HepG2 (cell line): ENCODE measurements at regions not wholly inside any gene's neighbourhood (a gene's known extent, or its start where the extent isn't known, plus 50 kb on each side); places are given as distances from the start of the nearest gene placed in this dataset.

Experiments used
- ATAC-seq: fragments of 200-7000 bp; cut with Tn5 transposase; 3 replicates; pipeline ENCODE4 v1.9.1; 2020; ENCODE audit warnings: mild to moderate bottlenecking, moderate library complexity
- BruUV-seq: library from RNA; stranded (reverse); fragments of 400-500 nt; replicated peaks from 2 replicates; lab custom pipeline; 2021; lab: Mats Ljungman, UMichigan
- CTCF ChIA-PET: fragments of 300-600 bp; formaldehyde crosslinking; extraction: SDS; loops from one replicate; lab custom pipeline; 2021; ENCODE audit warnings: low total read pairs, inconsistent platforms, low intra/inter-chr PET ratio; lab: Yijun Ruan, JAX
- POLR2A ChIA-PET: fragments of 350-600 bp; sonication (Branson Sonifier 250); formaldehyde crosslinking; loops from one replicate; lab custom pipeline; 2020; ENCODE audit warnings: antibody characterized with exemption, inconsistent platforms; lab: Yijun Ruan, JAX
- DNase-seq: peaks from one replicate; pipeline ENCODE4 v3.0.0-alpha.2; 2015; ENCODE audit warnings: low spot score
- FAIRE-seq: peaks from 3 replicates; lab custom pipeline; 2011; peaks lifted over from hg19 to GRCh38; lab: Jason Lieb, UNC
- H2AFZ ChIP-seq: one replicate; pipeline ENCODE4 v1.6.1; 2011; ENCODE audit warnings: low read length, inconsistent platforms
- H3K27ac ChIP-seq: fragments of 300-600 bp; 3 replicates; pipeline ENCODE4 v1.8.0; 2011; ENCODE audit warnings: mixed run types, mild to moderate bottlenecking, mixed read lengths, low read length, inconsistent platforms; ENCODE audit not compliant: insufficient read depth; ENCODE audit errors: extremely low read length
- H3K27me3 ChIP-seq, 2 experiments: fragments of 200-600 bp in 1 of 2; 2 replicates in 1 of 2; 3 replicates in 1 of 2; pipeline versions ENCODE4 v1.6.0 to v1.8.0; 2011; ENCODE audit warnings: low read length in 2 of 2, mild to moderate bottlenecking in 2 of 2, moderate library complexity in 2 of 2, inconsistent platforms in 1 of 2; ENCODE audit not compliant: insufficient read depth in 2 of 2, control insufficient read depth in 1 of 2
- H3K36me3 ChIP-seq, 2 experiments: fragments of 200-600 bp in 1 of 2; replicated peaks in 1 of 2; 2 replicates in 1 of 2; 3 replicates in 1 of 2; pipeline versions ENCODE4 v1.5.1 to v1.8.0; 2011; ENCODE audit warnings: low read length in 2 of 2, inconsistent platforms in 1 of 2; ENCODE audit not compliant: insufficient read depth in 2 of 2, control insufficient read depth in 1 of 2
- H3K4me1 ChIP-seq: 2 replicates; pipeline ENCODE4 v1.5.1; 2012; ENCODE audit warnings: low read length, inconsistent platforms; ENCODE audit not compliant: insufficient read depth
- H3K4me2 ChIP-seq: 2 replicates; pipeline ENCODE4 v1.6.0; 2011; ENCODE audit warnings: low read depth, low read length, inconsistent platforms
- H3K4me3 ChIP-seq, 3 experiments: fragments of 200-600 bp in 1 of 3; sonication (generic), shearing (Covaris generic) in 1 of 3; replicated peaks in 1 of 3; 2 replicates each; pipeline ENCODE4 v1.5.1; 2011 to 2016; ENCODE audit warnings: low read length in 3 of 3, inconsistent platforms in 2 of 3, low read depth in 2 of 3, mild to moderate bottlenecking in 2 of 3, control low read depth in 1 of 3, mixed read lengths in 1 of 3; ENCODE audit not compliant: insufficient read depth in 1 of 3
- H3K79me2 ChIP-seq: one replicate; pipeline ENCODE4 v1.6.1; 2011; ENCODE audit warnings: low read length, inconsistent platforms; ENCODE audit not compliant: insufficient read depth
- H3K9ac ChIP-seq: 2 replicates; pipeline ENCODE4 v1.6.0; 2011; ENCODE audit warnings: mild to moderate bottlenecking, low read depth, low read length, inconsistent platforms; ENCODE audit not compliant: insufficient read depth
- H3K9me3 ChIP-seq: 2 replicates; pipeline ENCODE4 v1.5.1; 2012; ENCODE audit warnings: mild to moderate bottlenecking, low read length
- H4K20me1 ChIP-seq: 2 replicates; pipeline ENCODE4 v1.6.0; 2011; ENCODE audit warnings: inconsistent platforms, mild to moderate bottlenecking, low read length, moderate library complexity; ENCODE audit not compliant: insufficient read depth
- AFF4 ChIP-seq: sonication (generic); formaldehyde crosslinking; IDR thresholded peaks from 2 replicates; pipeline ENCODE4 v1.4.0; 2020; ENCODE audit warnings: missing genetic modification reagents
- GLMP ChIP-seq: sonication (generic); formaldehyde crosslinking; IDR thresholded peaks from 2 replicates; pipeline ENCODE4 v1.9.0; 2021; ENCODE audit warnings: missing genetic modification reagents, mild to moderate bottlenecking, borderline replicate concordance
- LCORL ChIP-seq, 2 experiments: fragments of 450-650 bp in 1 of 2; sonication (generic) in 1 of 2; formaldehyde crosslinking in 1 of 2; IDR thresholded peaks; 2 replicates each; pipeline versions ENCODE4 v1.5.0 to v1.6.1; 2017 to 2020; ENCODE audit warnings: antibody characterized with exemption in 1 of 2, missing genetic modification reagents in 1 of 2
- TARDBP ChIP-seq: sonication (generic); formaldehyde crosslinking; IDR thresholded peaks from 2 replicates; pipeline ENCODE4 v1.8.0; 2022; ENCODE audit warnings: mild to moderate bottlenecking, missing genetic modification reagents
- TFE3 ChIP-seq: IDR thresholded peaks from 2 replicates; pipeline ENCODE4 v1.6.1; 2016
- WIZ ChIP-seq: sonication (generic); formaldehyde crosslinking; IDR thresholded peaks from 2 replicates; pipeline ENCODE4 v1.5.1; 2020; ENCODE audit warnings: mild to moderate bottlenecking, missing genetic modification reagents
- ZMYM2 ChIP-seq: sonication (generic); formaldehyde crosslinking; IDR thresholded peaks from 2 replicates; pipeline ENCODE4 v1.8.0; 2022; ENCODE audit warnings: mild to moderate bottlenecking, missing genetic modification reagents
- WGBS: methylation state at CpG from one replicate; pipeline ENCODE4 v1.1.6; 2017; ENCODE audit warnings: low lambda C conversion rate; 5-methylcytosine and 5-hydroxymethylcytosine counted together
- in situ Hi-C: cut with HindIII; loops from 2 replicates; pipeline ENCODE4 v1.10.0; 2017; ENCODE audit warnings: low pct_unique_long_range_greater_than_20kb; ENCODE audit not compliant: extremely low pct_ligation_motif_present
- intact Hi-C: fragments of 100-400 bp; cut with micrococcal nuclease; formaldehyde crosslinking; loops from one replicate; pipeline ENCODE4 v1.10.0; 2022; ENCODE audit not compliant: unreplicated experiment
- TF ChIP-seq, protein P1 (sequence below): sonication (generic); formaldehyde crosslinking; IDR thresholded peaks from 2 replicates; pipeline ENCODE4 v1.4.0; 2020; ENCODE audit warnings: mild to moderate bottlenecking, missing genetic modification reagents, borderline replicate concordance

- Histone ChIP-seq H3K27ac (no peak overlapping the region), H3K27me3 (peaks cover 0 to 16% of the 10 kb centered on the region in 2 experiments; a peak in 2 of 5 replicates), H3K4me3 (no peak overlapping the region), H3K79me2 (no peaks in the 10 kb centered on the region), H3K9me3 (no peaks in the 10 kb centered on the region), H4K20me1 (no peaks in the 10 kb centered on the region), H2AFZ (no peak overlapping the region), H3K4me2 (no peak overlapping the region), H3K4me1 (no peaks in the 10 kb centered on the region), H3K9ac (no peak overlapping the region), H3K36me3 (no peaks in the 10 kb centered on the region)
- FAIRE-seq (no peak), ATAC-seq (no peak), DNase-seq (no peak)
- ChIA-PET CTCF (no interaction called here), POLR2A (no interaction called here)
- in situ Hi-C loops (no loop called here), intact Hi-C loops (no loop called here)
- 37% methylated on average over 25 of the region's 25 CpGs for WGBS
- TF ChIP-seq LCORL (IDR thresholded peaks at IDR 0.05): peak; percentile 61; the same call in 1 of the 2 replicates
- no peak for TF ChIP-seq LCORL (CRISPR knock-in tag; IDR thresholded peaks at IDR 0.05)
- TF ChIP-seq WIZ (CRISPR knock-in tag): no peak
- no TSS peak for BruUV-seq
Measured at GRCh38 chr10:8235253-8236027, 181.0 kb downstream of the GATA3 start.

- H2AFZ ChIP-seq: no peak overlapping the region
- H3K4me2 ChIP-seq: no peak overlapping the region
- H4K20me1 ChIP-seq: no peaks in the 10 kb centered on the region
- H3K9ac ChIP-seq: no peak overlapping the region
- 11% methylated on average over 6 of the region's 7 CpGs for WGBS
- H3K9me3 ChIP-seq: no peaks in the 10 kb centered on the region
- no peaks in the 10 kb centered on the region for H3K79me2 ChIP-seq
- no peak for FAIRE-seq
- CTCF ChIA-PET: no interaction called here
- H3K27ac ChIP-seq: no peak overlapping the region
- no peaks in the 10 kb centered on the region for H3K4me1 ChIP-seq
- no peak overlapping the region for H3K4me3 ChIP-seq
- no TSS peak for BruUV-seq
- H3K27me3 ChIP-seq: peaks cover 0 to 13% of the 10 kb centered on the region in 2 experiments; a peak in 2 of 5 replicates
- no peak for DNase-seq
- no peaks in the 10 kb centered on the region for H3K36me3 ChIP-seq
- intact Hi-C loops (no loop called here), in situ Hi-C loops (no loop called here)
- POLR2A ChIA-PET: no interaction called here
- no peak for ATAC-seq
- TF ChIP-seq AFF4 (no peak), TARDBP (CRISPR knock-in tag) (no peak), GLMP (CRISPR knock-in tag) (no peak), ZMYM2 (no peak), TFE3 (CRISPR knock-in tag) (no peak)
- TF ChIP-seq, protein P1, sequence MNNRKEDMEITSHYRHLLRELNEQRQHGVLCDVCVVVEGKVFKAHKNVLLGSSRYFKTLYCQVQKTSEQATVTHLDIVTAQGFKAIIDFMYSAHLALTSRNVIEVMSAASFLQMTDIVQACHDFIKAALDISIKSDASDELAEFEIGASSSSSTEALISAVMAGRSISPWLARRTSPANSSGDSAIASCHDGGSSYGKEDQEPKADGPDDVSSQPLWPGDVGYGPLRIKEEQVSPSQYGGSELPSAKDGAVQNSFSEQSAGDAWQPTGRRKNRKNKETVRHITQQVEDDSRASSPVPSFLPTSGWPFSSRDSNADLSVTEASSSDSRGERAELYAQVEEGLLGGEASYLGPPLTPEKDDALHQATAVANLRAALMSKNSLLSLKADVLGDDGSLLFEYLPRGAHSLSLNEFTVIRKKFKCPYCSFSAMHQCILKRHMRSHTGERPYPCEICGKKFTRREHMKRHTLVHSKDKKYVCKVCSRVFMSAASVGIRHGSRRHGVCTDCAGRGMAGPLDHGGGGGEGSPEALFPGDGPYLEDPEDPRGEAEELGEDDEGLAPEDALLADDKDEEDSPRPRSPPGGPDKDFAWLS (CRISPR knock-in tag): no peak
Measured at GRCh38 chr10:8238986-8239385, 184.5 kb downstream of the GATA3 start.
